ENCODE measurements at regions not wholly inside any gene's neighbourhood (a gene's known extent, or its start where the extent isn't known, plus 50 kb on each side); places are given as distances from the start of the nearest gene placed in this dataset.

DNA sequence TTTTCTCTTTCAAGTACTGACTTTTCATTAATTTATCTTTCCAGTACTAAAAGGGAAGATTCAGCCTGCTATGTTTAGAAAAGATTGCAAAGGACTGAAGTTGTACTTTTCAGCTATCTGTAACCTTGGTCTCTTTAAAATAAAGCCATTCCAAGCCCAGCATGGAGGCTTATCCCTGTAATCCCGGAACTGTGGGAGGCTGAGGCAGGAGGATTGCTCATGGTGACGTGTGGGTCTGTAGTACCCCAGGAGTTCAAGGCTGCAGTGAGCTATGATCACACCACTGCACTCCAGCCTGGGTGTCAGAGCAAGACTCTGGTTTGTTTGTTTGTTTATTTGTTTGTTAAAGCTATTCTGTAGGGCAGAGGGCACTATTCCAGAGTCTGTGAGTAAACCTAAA is 50.6 kb upstream of the TMEM170B start:
- no peak for ATAC-seq
- Mint-ChIP-seq H3K4me1 (peaks cover 15% of the 10 kb centered on the region), H3K27ac (no peak overlapping the region), H3K27me3 (ENCODE audit: low read depth) (no peaks in the 10 kb centered on the region), H3K4me3 (no peak overlapping the region), H3K9me3 (no peaks in the 10 kb centered on the region), H3K36me3 (no peaks in the 10 kb centered on the region)
- POLR2A ChIA-PET, result no interaction called here
- no peak for TF ChIP-seq ZNF121 (CRISPR knock-in tag; IDR thresholded peaks at IDR 0.05)
- no peak for TF ChIP-seq ZMAT4 (CRISPR knock-in tag; IDR thresholded peaks at IDR 0.05)
- TF ChIP-seq ZNF317 (CRISPR knock-in tag; IDR thresholded peaks at IDR 0.05; ENCODE audit: borderline replicate concordance, low read depth), result no peak
- TF ChIP-seq ZNF219 (CRISPR knock-in tag; IDR thresholded peaks at IDR 0.05; ENCODE audit: borderline replicate concordance), result no peak
- TF ChIP-seq, protein P1, sequence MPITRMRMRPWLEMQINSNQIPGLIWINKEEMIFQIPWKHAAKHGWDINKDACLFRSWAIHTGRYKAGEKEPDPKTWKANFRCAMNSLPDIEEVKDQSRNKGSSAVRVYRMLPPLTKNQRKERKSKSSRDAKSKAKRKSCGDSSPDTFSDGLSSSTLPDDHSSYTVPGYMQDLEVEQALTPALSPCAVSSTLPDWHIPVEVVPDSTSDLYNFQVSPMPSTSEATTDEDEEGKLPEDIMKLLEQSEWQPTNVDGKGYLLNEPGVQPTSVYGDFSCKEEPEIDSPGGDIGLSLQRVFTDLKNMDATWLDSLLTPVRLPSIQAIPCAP (CRISPR knock-in tag; IDR thresholded peaks at IDR 0.05), result no peak
- no peak for TF ChIP-seq KAT7 (CRISPR knock-in tag; IDR thresholded peaks at IDR 0.05; ENCODE audit: borderline replicate concordance)
- TF ChIP-seq ZNF281 (CRISPR knock-in tag; IDR thresholded peaks at IDR 0.05), result no peak
- no peak for TF ChIP-seq ZNF138 (CRISPR knock-in tag; conservative IDR thresholded peaks at IDR 0.05)
- no peak for TF ChIP-seq GTF2I (CRISPR knock-in tag; conservative IDR thresholded peaks at IDR 0.05)
- no peak for TF ChIP-seq OVOL2 (CRISPR knock-in tag; IDR thresholded peaks at IDR 0.05; ENCODE audit: borderline replicate concordance)
- no peak for TF ChIP-seq CREB1 (CRISPR knock-in tag; IDR thresholded peaks at IDR 0.05)
- TF ChIP-seq, protein P2, sequence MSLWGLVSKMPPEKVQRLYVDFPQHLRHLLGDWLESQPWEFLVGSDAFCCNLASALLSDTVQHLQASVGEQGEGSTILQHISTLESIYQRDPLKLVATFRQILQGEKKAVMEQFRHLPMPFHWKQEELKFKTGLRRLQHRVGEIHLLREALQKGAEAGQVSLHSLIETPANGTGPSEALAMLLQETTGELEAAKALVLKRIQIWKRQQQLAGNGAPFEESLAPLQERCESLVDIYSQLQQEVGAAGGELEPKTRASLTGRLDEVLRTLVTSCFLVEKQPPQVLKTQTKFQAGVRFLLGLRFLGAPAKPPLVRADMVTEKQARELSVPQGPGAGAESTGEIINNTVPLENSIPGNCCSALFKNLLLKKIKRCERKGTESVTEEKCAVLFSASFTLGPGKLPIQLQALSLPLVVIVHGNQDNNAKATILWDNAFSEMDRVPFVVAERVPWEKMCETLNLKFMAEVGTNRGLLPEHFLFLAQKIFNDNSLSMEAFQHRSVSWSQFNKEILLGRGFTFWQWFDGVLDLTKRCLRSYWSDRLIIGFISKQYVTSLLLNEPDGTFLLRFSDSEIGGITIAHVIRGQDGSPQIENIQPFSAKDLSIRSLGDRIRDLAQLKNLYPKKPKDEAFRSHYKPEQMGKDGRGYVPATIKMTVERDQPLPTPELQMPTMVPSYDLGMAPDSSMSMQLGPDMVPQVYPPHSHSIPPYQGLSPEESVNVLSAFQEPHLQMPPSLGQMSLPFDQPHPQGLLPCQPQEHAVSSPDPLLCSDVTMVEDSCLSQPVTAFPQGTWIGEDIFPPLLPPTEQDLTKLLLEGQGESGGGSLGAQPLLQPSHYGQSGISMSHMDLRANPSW (CRISPR knock-in tag; conservative IDR thresholded peaks at IDR 0.05; ENCODE audit: low read depth), result no peak
- no peak for TF ChIP-seq SMAD3 (CRISPR knock-in tag; IDR thresholded peaks at IDR 0.05; ENCODE audit: borderline replicate concordance)
- TF ChIP-seq HMGXB4 (CRISPR knock-in tag; IDR thresholded peaks at IDR 0.05), result no peak
- TF ChIP-seq IRF2 (CRISPR knock-in tag; IDR thresholded peaks at IDR 0.05; ENCODE audit: borderline replicate concordance, low read depth), result no peak
- TF ChIP-seq GABPB1 (CRISPR knock-in tag; IDR thresholded peaks at IDR 0.05), result no peak
- no peak for TF ChIP-seq SP1 (CRISPR knock-in tag; conservative IDR thresholded peaks at IDR 0.05)
- TF ChIP-seq PREB (CRISPR knock-in tag; IDR thresholded peaks at IDR 0.05; ENCODE audit: borderline replicate concordance), result no peak
- CTCF ChIA-PET, result interaction anchor here (1.2 kb wide), 1 partner anchor 177 kb away, joined by 4 read pairs; no protein-coding TSS in a partner anchor
- DNase-seq (ENCODE audit: low spot score), result no peak

All from WTC11 (cell line).